Stromal cell of bone marrow (primary cell): ENCODE measurements at regions not wholly inside any gene's neighbourhood (a gene's known extent, or its start where the extent isn't known, plus 50 kb on each side); places are given as distances from the start of the nearest gene placed in this dataset.
"Not testable (repeated sequence)": the region's sequence is repeated elsewhere in the genome, so short reads cannot be mapped to it uniquely, and the experiment has no call there.

Experiments
- DNase-seq: peaks from one replicate; pipeline ENCODE4 v3.0.0-alpha.2; 2012; ENCODE audit warnings: low read depth

GRCh38 chr7:17396692-17397091 lies 98.2 kb downstream of the AHR start:
- DNase-seq = no peak

GRCh38 chr7:17401791-17402627 lies 103.6 kb downstream of the AHR start:
- no peak for DNase-seq

GRCh38 chr7:17402628-17403278 lies 104.3 kb downstream of the AHR start:
- no peak for DNase-seq

- DNase-seq = no peak
Measured at GRCh38 chr7:17404006-17404405, 105.6 kb downstream of the AHR start.

- peak; percentile 67 for DNase-seq
Measured at GRCh38 chr7:17405786-17406185, 107.3 kb downstream of the AHR start.

- DNase-seq = no peak
Measured at GRCh38 chr7:17406738-17407137, 108.3 kb downstream of the AHR start.

- DNase-seq = no peak
Measured at GRCh38 chr7:17407229-17407628, 108.8 kb downstream of the AHR start.

GRCh38 chr7:17408245-17408903 lies 109.9 kb downstream of the AHR start:
- DNase-seq = peak; percentile 90

GRCh38 chr7:17408904-17409290 lies 110.4 kb downstream of the AHR start:
- DNase-seq = no peak

- DNase-seq = no peak
Measured at GRCh38 chr7:17411922-17412321, 113.5 kb downstream of the AHR start.

- DNase-seq = no peak
Measured at GRCh38 chr7:17412883-17413282, 114.4 kb downstream of the AHR start.

- DNase-seq = no peak
Measured at GRCh38 chr7:17415955-17416354, 117.5 kb downstream of the AHR start.

- not testable (repeated sequence) for DNase-seq
Measured at GRCh38 chr7:17420308-17421015, 122.0 kb downstream of the AHR start.

- DNase-seq = no peak
Measured at GRCh38 chr7:17421941-17422340, 123.5 kb downstream of the AHR start.

- no peak for DNase-seq
Measured at GRCh38 chr7:17422966-17423365, 124.5 kb downstream of the AHR start.

- no peak for DNase-seq
Measured at GRCh38 chr7:17427924-17428323, 129.5 kb downstream of the AHR start.

- no peak for DNase-seq
Measured at GRCh38 chr7:17429579-17429978, 131.1 kb downstream of the AHR start.

GRCh38 chr7:17432793-17433192 lies 134.3 kb downstream of the AHR start:
- no peak for DNase-seq

- no peak for DNase-seq
Measured at GRCh38 chr7:17434191-17434590, 135.7 kb downstream of the AHR start.

- no peak for DNase-seq
Measured at GRCh38 chr7:17434841-17435692, 136.6 kb downstream of the AHR start.

- DNase-seq = no peak
Measured at GRCh38 chr7:17436126-17436525, 137.7 kb downstream of the AHR start.

- no peak for DNase-seq
Measured at GRCh38 chr7:17437586-17437985, 139.1 kb downstream of the AHR start.
